Muscle layer of duodenum (tissue), 2 donors: ENCODE measurements at regions not wholly inside any gene's neighbourhood (a gene's known extent, or its start where the extent isn't known, plus 50 kb on each side); places are given as distances from the start of the nearest gene placed in this dataset.

Experiments used
- H3K27ac ChIP-seq: one replicate; pipeline ENCODE4 v1.7.0; 2013; ENCODE audit warnings: mild to moderate bottlenecking, low read length
- H3K27me3 ChIP-seq: one replicate; pipeline ENCODE4 v1.7.0; 2013; ENCODE audit warnings: low read depth, mild to moderate bottlenecking, control low read depth, low read length
- H3K36me3 ChIP-seq, 2 donors: one replicate each; pipeline ENCODE4 v1.7.0; 2013; ENCODE audit warnings: low read length in 2 of 2, control low read depth in 1 of 2, mild to moderate bottlenecking in 1 of 2; ENCODE audit not compliant: insufficient read depth in 2 of 2, control insufficient read depth in 1 of 2
- H3K4me1 ChIP-seq, 2 donors: one replicate each; pipeline ENCODE4 v1.7.0; 2013; ENCODE audit warnings: low read length in 2 of 2, mild to moderate bottlenecking in 2 of 2, control low read depth in 1 of 2, moderate library complexity in 1 of 2; ENCODE audit not compliant: insufficient read depth in 2 of 2, control insufficient read depth in 1 of 2
- H3K4me3 ChIP-seq, 2 donors: one replicate each; pipeline ENCODE4 v1.7.0; 2013; ENCODE audit warnings: low read length in 2 of 2, low read depth in 1 of 2, mild to moderate bottlenecking in 1 of 2
- H3K9me3 ChIP-seq, 2 donors: one replicate each; pipeline ENCODE4 v1.7.0; 2013; ENCODE audit warnings: low read length in 2 of 2, control low read depth in 1 of 2, mild to moderate bottlenecking in 1 of 2; ENCODE audit not compliant: control insufficient read depth in 1 of 2
- donor health status: healthy.

DNA sequence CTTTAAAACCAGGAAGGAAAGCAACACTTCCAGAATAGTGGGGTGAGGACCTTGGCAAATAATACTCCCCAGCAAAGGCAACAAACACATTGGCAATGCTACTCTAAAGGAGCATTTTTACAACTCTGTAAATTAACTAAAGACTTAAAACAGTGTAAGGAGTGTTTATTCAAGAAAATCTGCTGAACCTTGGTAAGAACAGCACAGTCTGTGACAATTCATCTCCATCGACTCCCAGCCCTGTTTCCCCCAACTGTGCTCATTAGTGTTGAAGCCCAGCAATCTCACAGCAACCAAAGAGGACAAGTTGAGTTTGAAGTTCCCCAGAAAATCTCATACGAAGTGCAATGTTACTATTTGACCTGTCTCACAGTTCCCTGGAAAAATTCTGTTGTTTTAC is 884.9 kb downstream of the C6orf118 start:
- Histone ChIP-seq H3K4me3 (no peak overlapping the region), H3K4me1 (no peaks in the 10 kb centered on the region), H3K9me3 (peaks cover 0 to 24% of the 10 kb centered on the region in 2 donors), H3K27me3 (no peaks in the 10 kb centered on the region), H3K27ac (no peak overlapping the region), H3K36me3 (no peaks in the 10 kb centered on the region)

GRCh38 chr6:164419099-164419498 is 890.3 kb downstream of the C6orf118 start:
- no peaks in the 10 kb centered on the region for H3K27me3 ChIP-seq
- no peak overlapping the region for H3K27ac ChIP-seq
- no peak overlapping the region for H3K4me3 ChIP-seq
- H3K9me3 ChIP-seq = peaks cover 0 to 18% of the 10 kb centered on the region in 2 donors
- H3K36me3 ChIP-seq = no peaks in the 10 kb centered on the region
- no peaks in the 10 kb centered on the region for H3K4me1 ChIP-seq

- Histone ChIP-seq H3K4me1 (no peaks in the 10 kb centered on the region), H3K27ac (no peak overlapping the region), H3K27me3 (no peaks in the 10 kb centered on the region), H3K4me3 (no peak overlapping the region), H3K9me3 (peaks cover 0 to 13% of the 10 kb centered on the region in 2 donors), H3K36me3 (no peaks in the 10 kb centered on the region)
These were observed 891.2 kb downstream of the C6orf118 start for GRCh38 chr6:164418262-164418588.

GRCh38 chr6:164417537-164418261 is 891.7 kb downstream of the C6orf118 start:
- Histone ChIP-seq H3K9me3 (peaks cover 0 to 12% of the 10 kb centered on the region in 2 donors), H3K4me3 (no peak overlapping the region), H3K4me1 (no peaks in the 10 kb centered on the region), H3K27me3 (no peaks in the 10 kb centered on the region), H3K36me3 (no peaks in the 10 kb centered on the region), H3K27ac (no peak overlapping the region)

GRCh38 chr6:164415832-164416563 is 893.4 kb downstream of the C6orf118 start:
- H3K27ac ChIP-seq = no peak overlapping the region
- H3K4me1 ChIP-seq = no peaks in the 10 kb centered on the region
- no peaks in the 10 kb centered on the region for H3K36me3 ChIP-seq
- H3K9me3 ChIP-seq = no peaks in the 10 kb centered on the region
- peak overlapping the region; percentile 18 to 36 for H3K4me3 ChIP-seq
- no peaks in the 10 kb centered on the region for H3K27me3 ChIP-seq

- Histone ChIP-seq H3K4me3 (no peak overlapping the region), H3K27ac (no peak overlapping the region), H3K4me1 (no peaks in the 10 kb centered on the region), H3K36me3 (no peaks in the 10 kb centered on the region), H3K9me3 (no peaks in the 10 kb centered on the region), H3K27me3 (no peaks in the 10 kb centered on the region)
These were observed 894.7 kb downstream of the C6orf118 start for GRCh38 chr6:164414695-164415094.

- H3K4me1 ChIP-seq = no peaks in the 10 kb centered on the region
- H3K27me3 ChIP-seq = no peaks in the 10 kb centered on the region
These were observed 896.8 kb downstream of the C6orf118 start for GRCh38 chr6:164412566-164412965.

DNA sequence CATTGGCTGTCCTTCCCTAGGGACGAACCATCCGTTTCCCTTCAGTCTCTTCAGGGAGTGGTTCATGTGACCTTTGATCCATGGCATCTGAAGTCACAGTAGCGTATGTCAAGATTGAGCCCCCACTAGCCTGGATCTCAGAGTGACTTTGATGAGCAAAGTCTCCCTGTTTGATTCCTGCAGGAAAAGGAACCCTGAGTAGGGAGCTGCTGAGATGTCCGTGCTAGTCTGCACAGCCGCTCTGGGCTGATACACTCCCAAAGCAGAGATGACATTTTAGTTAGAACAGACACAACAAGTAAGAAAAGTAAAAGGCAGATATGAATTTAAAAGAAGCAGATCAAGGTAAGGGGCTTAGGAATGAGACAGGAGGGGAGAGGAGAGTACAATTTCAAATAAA is 899.4 kb downstream of the C6orf118 start:
- no peak overlapping the region for H3K4me3 ChIP-seq
- no peaks in the 10 kb centered on the region for H3K27me3 ChIP-seq
- H3K36me3 ChIP-seq = no peaks in the 10 kb centered on the region
- no peak overlapping the region for H3K27ac ChIP-seq
- H3K4me1 ChIP-seq = no peaks in the 10 kb centered on the region
- no peaks in the 10 kb centered on the region for H3K9me3 ChIP-seq

More at GRCh38 chr6:164412566-164412965, 896.8 kb downstream of the C6orf118 start:
- no peak overlapping the region for H3K4me3 ChIP-seq
- no peaks in the 10 kb centered on the region for H3K36me3 ChIP-seq
- no peaks in the 10 kb centered on the region for H3K9me3 ChIP-seq
- H3K27ac ChIP-seq = no peak overlapping the region

GRCh38 chr6:164409309-164410009 is 899.9 kb downstream of the C6orf118 start:
- Histone ChIP-seq H3K27ac (no peak overlapping the region), H3K9me3 (no peaks in the 10 kb centered on the region), H3K36me3 (no peaks in the 10 kb centered on the region), H3K27me3 (no peaks in the 10 kb centered on the region), H3K4me3 (no peak overlapping the region), H3K4me1 (no peaks in the 10 kb centered on the region)

- H3K27me3 ChIP-seq = no peaks in the 10 kb centered on the region
- H3K27ac ChIP-seq = no peak overlapping the region
- H3K4me1 ChIP-seq = no peaks in the 10 kb centered on the region
- no peak overlapping the region for H3K4me3 ChIP-seq
- no peaks in the 10 kb centered on the region for H3K9me3 ChIP-seq
- no peaks in the 10 kb centered on the region for H3K36me3 ChIP-seq
These were observed 900.5 kb downstream of the C6orf118 start for GRCh38 chr6:164408868-164409267.

DNA sequence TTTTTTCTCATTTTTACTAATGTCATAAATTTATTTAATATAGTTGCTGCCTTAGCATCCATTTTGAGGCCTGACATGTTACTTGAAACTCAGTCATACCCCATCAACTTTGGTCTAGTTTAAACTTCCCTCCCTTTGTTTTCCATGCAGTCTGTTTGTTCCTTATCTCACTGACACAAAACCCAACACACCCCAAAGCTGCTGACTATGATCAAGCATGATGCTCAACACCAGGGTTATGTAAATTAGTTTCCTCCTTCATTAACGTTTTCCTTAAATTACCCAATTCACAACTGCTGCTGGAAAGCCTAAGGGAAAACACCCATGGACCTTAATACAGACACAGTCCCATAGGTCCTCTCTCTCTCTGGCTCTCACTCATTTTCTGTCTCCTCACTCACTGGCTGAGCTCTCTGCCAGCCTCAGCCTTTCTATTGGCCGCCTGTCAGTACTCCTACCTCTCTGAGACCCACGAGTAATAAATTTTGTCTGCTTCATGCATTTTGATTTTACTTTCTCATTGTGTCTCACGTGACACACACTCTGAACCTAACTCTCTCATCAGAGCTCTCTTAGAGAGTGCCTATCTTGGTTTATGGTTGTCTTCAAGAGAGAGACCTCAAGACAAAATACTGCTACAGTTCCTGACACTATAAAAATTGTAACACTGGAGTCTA is 904.5 kb downstream of the C6orf118 start:
- no peaks in the 10 kb centered on the region for H3K36me3 ChIP-seq
- no peak overlapping the region for H3K27ac ChIP-seq
- H3K4me1 ChIP-seq = no peaks in the 10 kb centered on the region
- H3K27me3 ChIP-seq = no peaks in the 10 kb centered on the region
- H3K9me3 ChIP-seq = no peaks in the 10 kb centered on the region
- no peak overlapping the region for H3K4me3 ChIP-seq
